ENCODE measurements at regions not wholly inside any gene's neighbourhood (a gene's known extent, or its start where the extent isn't known, plus 50 kb on each side); places are given as distances from the start of the nearest gene placed in this dataset.

GRCh38 chr9:69964446-69964845, 79.2 kb upstream of the MAMDC2 start:
- intact Hi-C loops (cut with DNase I, micrococcal nuclease), result no loop called here
- ChIA-PET POLR2A (no interaction called here), CTCF (no interaction called here)
- Histone ChIP-seq H3K4me3 (ENCODE audit: low read length) (no peak overlapping the region), H3K4me1 (ENCODE audit: insufficient read depth, low read length) (no peaks in the 10 kb centered on the region), H3K27ac (ENCODE audit: low read depth in 1 of 2, low read length in 2 of 2) (no peak overlapping the region), H3K9me3 (ENCODE audit: control insufficient read depth in 1 of 2, insufficient read depth in 1 of 2, low read length in 2 of 2) (no peaks in the 10 kb centered on the region), H3K36me3 (ENCODE audit: insufficient read depth, low read length) (no peaks in the 10 kb centered on the region), H3K27me3 (ENCODE audit: control insufficient read depth in 1 of 2, insufficient read depth in 2 of 2, low read length in 2 of 2) (peaks cover 0 to 3% of the 10 kb centered on the region in 2 experiments)
- DNase-seq, result no peak
- no peaks in the 10 kb centered on the region for H3K9me3 Mint-ChIP-seq
- no peaks in the 10 kb centered on the region for H3K4me1 Mint-ChIP-seq (ENCODE audit: low read depth)
- no peak overlapping the region for H3K27ac Mint-ChIP-seq
- peaks cover 28% of the 10 kb centered on the region for H3K27me3 Mint-ChIP-seq
- H3K4me3 Mint-ChIP-seq, result no peak overlapping the region
- H3K36me3 Mint-ChIP-seq (ENCODE audit: low read depth), result no peaks in the 10 kb centered on the region
- no peak for ATAC-seq (ENCODE audit: poor library complexity)
- no peak for TF ChIP-seq CTCF (IDR thresholded peaks at IDR 0.05)

- no peak for TF ChIP-seq CTCF (IDR thresholded peaks at IDR 0.05)
- Histone ChIP-seq H3K4me3 (ENCODE audit: low read length) (no peak overlapping the region), H3K9me3 (ENCODE audit: control insufficient read depth in 1 of 2, insufficient read depth in 1 of 2, low read length in 2 of 2) (no peaks in the 10 kb centered on the region), H3K27me3 (ENCODE audit: control insufficient read depth in 1 of 2, insufficient read depth in 2 of 2, low read length in 2 of 2) (peaks cover 0 to 3% of the 10 kb centered on the region in 2 experiments), H3K27ac (ENCODE audit: low read depth in 1 of 2, low read length in 2 of 2) (no peak overlapping the region), H3K36me3 (ENCODE audit: insufficient read depth, low read length) (no peaks in the 10 kb centered on the region), H3K4me1 (ENCODE audit: insufficient read depth, low read length) (no peaks in the 10 kb centered on the region)
- intact Hi-C loops (cut with DNase I, micrococcal nuclease), result no loop called here
- DNase-seq (no peak), ATAC-seq (ENCODE audit: poor library complexity) (no peak)
- ChIA-PET POLR2A (no interaction called here), CTCF (no interaction called here)
- H3K4me1 Mint-ChIP-seq (ENCODE audit: low read depth), result no peaks in the 10 kb centered on the region
- H3K27me3 Mint-ChIP-seq, result peaks cover 21% of the 10 kb centered on the region
- H3K4me3 Mint-ChIP-seq, result no peak overlapping the region
- H3K27ac Mint-ChIP-seq, result no peak overlapping the region
- H3K9me3 Mint-ChIP-seq, result no peaks in the 10 kb centered on the region
- no peaks in the 10 kb centered on the region for H3K36me3 Mint-ChIP-seq (ENCODE audit: low read depth)
Measured at GRCh38 chr9:69965416-69966145, 78.1 kb upstream of the MAMDC2 start.

- CTCF ChIA-PET, result no interaction called here
- intact Hi-C loops (cut with DNase I, micrococcal nuclease), result no loop called here
Measured at GRCh38 chr9:69967344-69967743, 76.3 kb upstream of the MAMDC2 start.

More at GRCh38 chr9:69967344-69967743, 76.3 kb upstream of the MAMDC2 start:
- TF ChIP-seq CTCF (IDR thresholded peaks at IDR 0.05), result no peak
- Mint-ChIP-seq H3K9me3 (no peaks in the 10 kb centered on the region), H3K4me3 (no peak overlapping the region), H3K27me3 (peaks cover 16% of the 10 kb centered on the region), H3K4me1 (ENCODE audit: low read depth) (no peaks in the 10 kb centered on the region), H3K27ac (no peak overlapping the region), H3K36me3 (ENCODE audit: low read depth) (no peaks in the 10 kb centered on the region)
- Histone ChIP-seq H3K27me3 (ENCODE audit: control insufficient read depth in 1 of 2, insufficient read depth in 2 of 2, low read length in 2 of 2) (peaks cover 0 to 3% of the 10 kb centered on the region in 2 experiments), H3K36me3 (ENCODE audit: insufficient read depth, low read length) (no peaks in the 10 kb centered on the region), H3K4me3 (ENCODE audit: low read length) (no peak overlapping the region), H3K4me1 (ENCODE audit: insufficient read depth, low read length) (no peaks in the 10 kb centered on the region), H3K27ac (ENCODE audit: low read depth in 1 of 2, low read length in 2 of 2) (no peak overlapping the region), H3K9me3 (ENCODE audit: control insufficient read depth in 1 of 2, insufficient read depth in 1 of 2, low read length in 2 of 2) (no peaks in the 10 kb centered on the region)
- POLR2A ChIA-PET, result no interaction called here
- ATAC-seq (ENCODE audit: poor library complexity) (no peak), DNase-seq (no peak)

Data from CD4-positive, alpha-beta T cell (primary cell).